IMR-90 (cell line): ENCODE measurements at regions not wholly inside any gene's neighbourhood (a gene's known extent, or its start where the extent isn't known, plus 50 kb on each side); places are given as distances from the start of the nearest gene placed in this dataset.

Experiments used
- POLR2A ChIP-seq: IDR thresholded peaks from 2 replicates; pipeline ENCODE4 v1.6.1; 2012; ENCODE audit warnings: mild to moderate bottlenecking, low read depth, low read length
- RFX5 ChIP-seq: IDR thresholded peaks from 2 replicates; pipeline ENCODE4 v1.8.0; 2012; ENCODE audit warnings: low read depth, mild to moderate bottlenecking, low read length, moderate library complexity
- TF ChIP-seq, protein P1 (sequence below): conservative IDR thresholded peaks from 2 replicates; pipeline ENCODE4 v1.5.1; 2012; ENCODE audit warnings: mild to moderate bottlenecking, low read depth, low read length, improper control_type of control experiment

DNA sequence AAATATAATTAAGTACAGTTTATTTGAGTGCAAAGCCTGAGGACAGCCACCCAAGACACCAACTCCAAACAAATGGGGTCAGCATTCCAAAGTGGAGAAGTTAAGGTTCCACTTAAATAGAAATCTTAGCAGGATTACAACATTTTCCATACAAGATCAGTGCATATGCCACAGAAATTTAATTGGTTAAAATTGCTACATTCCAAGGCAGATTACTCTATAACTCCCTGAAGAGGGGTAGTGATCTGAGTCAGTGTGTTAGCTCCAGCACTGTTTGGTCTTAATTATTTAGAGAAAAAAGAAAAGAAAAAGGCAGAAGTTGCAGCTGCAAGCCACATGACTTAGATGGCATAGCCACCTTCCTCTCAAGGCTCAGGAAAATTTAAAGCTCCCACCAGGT lies 297.5 kb downstream of the HHIPL2 start:
- TF ChIP-seq, protein P1, sequence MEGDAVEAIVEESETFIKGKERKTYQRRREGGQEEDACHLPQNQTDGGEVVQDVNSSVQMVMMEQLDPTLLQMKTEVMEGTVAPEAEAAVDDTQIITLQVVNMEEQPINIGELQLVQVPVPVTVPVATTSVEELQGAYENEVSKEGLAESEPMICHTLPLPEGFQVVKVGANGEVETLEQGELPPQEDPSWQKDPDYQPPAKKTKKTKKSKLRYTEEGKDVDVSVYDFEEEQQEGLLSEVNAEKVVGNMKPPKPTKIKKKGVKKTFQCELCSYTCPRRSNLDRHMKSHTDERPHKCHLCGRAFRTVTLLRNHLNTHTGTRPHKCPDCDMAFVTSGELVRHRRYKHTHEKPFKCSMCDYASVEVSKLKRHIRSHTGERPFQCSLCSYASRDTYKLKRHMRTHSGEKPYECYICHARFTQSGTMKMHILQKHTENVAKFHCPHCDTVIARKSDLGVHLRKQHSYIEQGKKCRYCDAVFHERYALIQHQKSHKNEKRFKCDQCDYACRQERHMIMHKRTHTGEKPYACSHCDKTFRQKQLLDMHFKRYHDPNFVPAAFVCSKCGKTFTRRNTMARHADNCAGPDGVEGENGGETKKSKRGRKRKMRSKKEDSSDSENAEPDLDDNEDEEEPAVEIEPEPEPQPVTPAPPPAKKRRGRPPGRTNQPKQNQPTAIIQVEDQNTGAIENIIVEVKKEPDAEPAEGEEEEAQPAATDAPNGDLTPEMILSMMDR: no peak
- TF ChIP-seq POLR2A (no peak), RFX5 (no peak)
